PC-3 (cell line): ENCODE measurements at regions not wholly inside any gene's neighbourhood (a gene's known extent, or its start where the extent isn't known, plus 50 kb on each side); places are given as distances from the start of the nearest gene placed in this dataset.

Experiments
- EZH2 ChIP-seq: fragments of 300-600 bp; sonication (generic); IDR thresholded peaks from one replicate; pipeline ENCODE4 v1.6.1; 2017; ENCODE audit warnings: antibody characterized with exemption, mild to moderate bottlenecking, low read length; ENCODE audit not compliant: unreplicated experiment
- TF ChIP-seq, protein P1 (sequence below): fragments of 300-600 bp; sonication (generic); conservative IDR thresholded peaks from 2 replicates; pipeline ENCODE4 v1.5.1; 2017; ENCODE audit warnings: antibody characterized with exemption, low read depth, mild to moderate bottlenecking, low read length

DNA sequence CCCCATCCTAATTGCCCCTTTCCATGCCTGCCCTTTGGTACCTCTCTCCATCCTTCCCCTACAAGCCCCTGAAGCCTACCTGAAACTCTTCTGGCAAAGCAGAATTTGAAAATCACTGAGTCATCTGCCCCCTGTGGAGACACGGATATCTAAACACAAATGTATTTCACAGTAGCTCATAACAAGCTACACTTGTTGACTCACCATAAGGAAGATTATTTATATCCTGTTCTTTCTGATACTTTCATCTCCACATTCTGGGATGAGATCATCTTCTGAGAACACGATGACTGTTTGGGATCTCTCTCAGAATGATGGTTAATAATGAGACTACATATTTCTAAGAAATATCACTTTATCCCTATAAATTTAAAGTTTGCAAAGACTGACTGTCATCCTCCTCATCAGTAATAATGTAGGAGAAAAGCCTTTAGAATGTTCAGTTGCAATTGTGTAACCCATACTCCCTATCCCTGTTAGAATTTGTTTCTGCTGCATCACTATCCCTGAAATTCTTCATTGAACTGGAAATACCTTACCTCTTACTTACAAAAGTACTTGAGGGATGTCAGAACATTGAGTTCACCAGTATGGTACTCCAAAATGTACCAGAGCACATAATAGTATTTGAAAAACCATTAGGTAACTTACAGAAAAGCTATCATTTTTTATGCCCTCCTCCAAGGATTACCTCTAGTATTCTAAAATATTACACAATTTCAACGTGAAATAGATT lies 116.1 kb upstream of the IL12A start:
- no peak for TF ChIP-seq EZH2
- TF ChIP-seq, protein P1, sequence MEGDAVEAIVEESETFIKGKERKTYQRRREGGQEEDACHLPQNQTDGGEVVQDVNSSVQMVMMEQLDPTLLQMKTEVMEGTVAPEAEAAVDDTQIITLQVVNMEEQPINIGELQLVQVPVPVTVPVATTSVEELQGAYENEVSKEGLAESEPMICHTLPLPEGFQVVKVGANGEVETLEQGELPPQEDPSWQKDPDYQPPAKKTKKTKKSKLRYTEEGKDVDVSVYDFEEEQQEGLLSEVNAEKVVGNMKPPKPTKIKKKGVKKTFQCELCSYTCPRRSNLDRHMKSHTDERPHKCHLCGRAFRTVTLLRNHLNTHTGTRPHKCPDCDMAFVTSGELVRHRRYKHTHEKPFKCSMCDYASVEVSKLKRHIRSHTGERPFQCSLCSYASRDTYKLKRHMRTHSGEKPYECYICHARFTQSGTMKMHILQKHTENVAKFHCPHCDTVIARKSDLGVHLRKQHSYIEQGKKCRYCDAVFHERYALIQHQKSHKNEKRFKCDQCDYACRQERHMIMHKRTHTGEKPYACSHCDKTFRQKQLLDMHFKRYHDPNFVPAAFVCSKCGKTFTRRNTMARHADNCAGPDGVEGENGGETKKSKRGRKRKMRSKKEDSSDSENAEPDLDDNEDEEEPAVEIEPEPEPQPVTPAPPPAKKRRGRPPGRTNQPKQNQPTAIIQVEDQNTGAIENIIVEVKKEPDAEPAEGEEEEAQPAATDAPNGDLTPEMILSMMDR, result peak; percentile 50
